ENCODE measurements at regions not wholly inside any gene's neighbourhood (a gene's known extent, or its start where the extent isn't known, plus 50 kb on each side); places are given as distances from the start of the nearest gene placed in this dataset.

DNA sequence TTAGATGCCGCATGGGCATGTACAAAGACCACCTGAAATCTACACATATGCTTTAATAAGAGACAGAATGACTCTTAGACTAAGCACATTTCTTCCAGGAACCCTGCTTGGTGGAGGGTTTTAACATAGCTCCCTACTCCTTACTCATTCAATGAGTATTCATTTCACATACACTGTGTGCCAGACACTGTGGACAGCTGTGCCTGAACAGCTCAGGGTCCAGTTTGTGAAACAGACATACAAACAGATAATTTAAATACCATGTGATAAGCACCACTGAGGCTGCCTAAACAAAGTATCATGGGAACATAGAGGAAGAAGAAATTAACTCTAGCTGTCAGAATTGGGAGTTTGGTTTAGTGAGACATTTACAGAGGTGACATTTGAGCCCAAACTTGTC, 65.2 kb upstream of the ITPRID1 start:
- TF ChIP-seq, protein P1, sequence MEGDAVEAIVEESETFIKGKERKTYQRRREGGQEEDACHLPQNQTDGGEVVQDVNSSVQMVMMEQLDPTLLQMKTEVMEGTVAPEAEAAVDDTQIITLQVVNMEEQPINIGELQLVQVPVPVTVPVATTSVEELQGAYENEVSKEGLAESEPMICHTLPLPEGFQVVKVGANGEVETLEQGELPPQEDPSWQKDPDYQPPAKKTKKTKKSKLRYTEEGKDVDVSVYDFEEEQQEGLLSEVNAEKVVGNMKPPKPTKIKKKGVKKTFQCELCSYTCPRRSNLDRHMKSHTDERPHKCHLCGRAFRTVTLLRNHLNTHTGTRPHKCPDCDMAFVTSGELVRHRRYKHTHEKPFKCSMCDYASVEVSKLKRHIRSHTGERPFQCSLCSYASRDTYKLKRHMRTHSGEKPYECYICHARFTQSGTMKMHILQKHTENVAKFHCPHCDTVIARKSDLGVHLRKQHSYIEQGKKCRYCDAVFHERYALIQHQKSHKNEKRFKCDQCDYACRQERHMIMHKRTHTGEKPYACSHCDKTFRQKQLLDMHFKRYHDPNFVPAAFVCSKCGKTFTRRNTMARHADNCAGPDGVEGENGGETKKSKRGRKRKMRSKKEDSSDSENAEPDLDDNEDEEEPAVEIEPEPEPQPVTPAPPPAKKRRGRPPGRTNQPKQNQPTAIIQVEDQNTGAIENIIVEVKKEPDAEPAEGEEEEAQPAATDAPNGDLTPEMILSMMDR (conservative IDR thresholded peaks at IDR 0.05; ENCODE audit: low read depth, low read length), result no peak
- TF ChIP-seq EZH2 (IDR thresholded peaks at IDR 0.05; ENCODE audit: borderline replicate concordance, low read depth, low read length, poor library complexity, severe bottlenecking), result no peak
